ENCODE measurements at regions not wholly inside any gene's neighbourhood (a gene's known extent, or its start where the extent isn't known, plus 50 kb on each side); places are given as distances from the start of the nearest gene placed in this dataset.

- H3K36me3 Mint-ChIP-seq = no peaks in the 10 kb centered on the region
- H3K4me3 Mint-ChIP-seq = no peak overlapping the region
- DNase-seq (ENCODE audit: low spot score) (no peak), ATAC-seq (no peak)
- H3K27ac Mint-ChIP-seq = no peak overlapping the region
- TF ChIP-seq NFATC4 (CRISPR knock-in tag; IDR thresholded peaks at IDR 0.05) = no peak
- TF ChIP-seq ZNF138 (CRISPR knock-in tag; conservative IDR thresholded peaks at IDR 0.05) = no peak
- TF ChIP-seq ETV6 (CRISPR knock-in tag; IDR thresholded peaks at IDR 0.05) = no peak
- TF ChIP-seq SMAD3 (CRISPR knock-in tag; IDR thresholded peaks at IDR 0.05; ENCODE audit: borderline replicate concordance) = no peak
- TF ChIP-seq CREM (CRISPR knock-in tag; IDR thresholded peaks at IDR 0.05) = no peak
- TF ChIP-seq ZNF121 (CRISPR knock-in tag; IDR thresholded peaks at IDR 0.05) = no peak
- TF ChIP-seq ZMAT4 (CRISPR knock-in tag; IDR thresholded peaks at IDR 0.05) = no peak
- no peak for TF ChIP-seq JAZF1 (CRISPR knock-in tag; IDR thresholded peaks at IDR 0.05)
- TF ChIP-seq E2F4 (CRISPR knock-in tag; IDR thresholded peaks at IDR 0.05; ENCODE audit: borderline replicate concordance, low read depth) = no peak
- TF ChIP-seq CREB1 (CRISPR knock-in tag; IDR thresholded peaks at IDR 0.05) = no peak
- TF ChIP-seq CTCF (IDR thresholded peaks at IDR 0.05) = no peak
- no peak for TF ChIP-seq ELF4 (CRISPR knock-in tag; IDR thresholded peaks at IDR 0.05; ENCODE audit: low read depth)
- no peak for TF ChIP-seq FOXP4 (CRISPR knock-in tag; IDR thresholded peaks at IDR 0.05)
- peaks cover 10% of the 10 kb centered on the region for H3K9me3 Mint-ChIP-seq
- ChIA-PET POLR2A (no interaction called here), CTCF (no interaction called here)
- H3K27me3 Mint-ChIP-seq (ENCODE audit: low read depth) = no peaks in the 10 kb centered on the region
- no peaks in the 10 kb centered on the region for H3K4me1 Mint-ChIP-seq
Measured at GRCh38 chr6:145073811-145074210, 661.5 kb downstream of the EPM2A start.

- no peak for DNase-seq (ENCODE audit: low spot score)
- no peak for ATAC-seq
- H3K27me3 Mint-ChIP-seq (ENCODE audit: low read depth) = no peaks in the 10 kb centered on the region
- H3K9me3 Mint-ChIP-seq = peaks cover 10% of the 10 kb centered on the region
- no peak overlapping the region for H3K4me3 Mint-ChIP-seq
- H3K36me3 Mint-ChIP-seq = no peaks in the 10 kb centered on the region
- no peak overlapping the region for H3K27ac Mint-ChIP-seq
- H3K4me1 Mint-ChIP-seq = no peaks in the 10 kb centered on the region
- ChIA-PET POLR2A (no interaction called here), CTCF (interaction anchor here (1.1 kb wide), 1 partner anchor 485 kb away, joined by 3 read pairs; no protein-coding TSS in a partner anchor)
- TF ChIP-seq ZNF232 (CRISPR knock-in tag; IDR thresholded peaks at IDR 0.05) (no peak), NR3C1 (CRISPR knock-in tag; conservative IDR thresholded peaks at IDR 0.05; ENCODE audit: low read depth) (no peak), NR2C2 (CRISPR knock-in tag; IDR thresholded peaks at IDR 0.05) (no peak), FOXP4 (CRISPR knock-in tag; IDR thresholded peaks at IDR 0.05) (no peak), CBFB (CRISPR knock-in tag; IDR thresholded peaks at IDR 0.05; ENCODE audit: low read depth) (no peak), ESRRA (CRISPR knock-in tag; IDR thresholded peaks at IDR 0.05; ENCODE audit: borderline replicate concordance) (no peak), KAT7 (CRISPR knock-in tag; IDR thresholded peaks at IDR 0.05; ENCODE audit: borderline replicate concordance) (no peak), IRF1 (CRISPR knock-in tag; IDR thresholded peaks at IDR 0.05) (no peak), PRDM15 (CRISPR knock-in tag; IDR thresholded peaks at IDR 0.05) (no peak), ZNF396 (CRISPR knock-in tag; IDR thresholded peaks at IDR 0.05; ENCODE audit: borderline replicate concordance) (no peak), ZNF671 (CRISPR knock-in tag; IDR thresholded peaks at IDR 0.05) (no peak)
Measured at GRCh38 chr6:145074805-145075204, 660.5 kb downstream of the EPM2A start.

Data from WTC11 (cell line).